Tibial nerve (tissue), 4 donors: ENCODE measurements at regions not wholly inside any gene's neighbourhood (a gene's known extent, or its start where the extent isn't known, plus 50 kb on each side); places are given as distances from the start of the nearest gene placed in this dataset.

ENCODE experiments used
- CTCF ChIP-seq, 5 experiments: fragments of 200-600 bp in 3 of 5; fragments of 450-650 bp in 2 of 5; sonication (generic) in 3 of 5; IDR thresholded peaks; one replicate each; pipeline ENCODE4 v1.5.1; 2016 to 2019; ENCODE audit warnings: antibody characterized with exemption in 5 of 5, mild to moderate bottlenecking in 3 of 5, moderate library complexity in 2 of 5
- EP300 ChIP-seq, 2 donors: sonication (generic); formaldehyde crosslinking; IDR thresholded peaks; one replicate each; pipeline ENCODE4 v1.6.1; 2017; ENCODE audit warnings: antibody characterized with exemption in 2 of 2, mild to moderate bottlenecking in 1 of 2
- POLR2A ChIP-seq, 2 donors: fragments of 450-650 bp; IDR thresholded peaks; one replicate each; pipeline ENCODE4 v1.6.1; 2017; ENCODE audit warnings: antibody characterized with exemption in 2 of 2, mild to moderate bottlenecking in 2 of 2, moderate library complexity in 2 of 2

- TF ChIP-seq CTCF (IDR thresholded peaks at IDR 0.05): no peak
- TF ChIP-seq EP300 (IDR thresholded peaks at IDR 0.05): no peak
- no peak for TF ChIP-seq POLR2A (IDR thresholded peaks at IDR 0.05)
These were observed 73.7 kb upstream of the SLC22A23 start for GRCh38 chr6:3530515-3530914.
